B cell (primary cell): ENCODE measurements at regions not wholly inside any gene's neighbourhood (a gene's known extent, or its start where the extent isn't known, plus 50 kb on each side); places are given as distances from the start of the nearest gene placed in this dataset.

ENCODE experiments used
- CTCF ChIP-seq: fragments of 200-600 bp; IDR thresholded peaks from one replicate; pipeline ENCODE4 v1.8.0; 2022; ENCODE audit warnings: antibody characterized with exemption, mild to moderate bottlenecking
- EZH2 ChIP-seq: IDR thresholded peaks from 2 replicates; pipeline ENCODE4 v1.6.1; 2012; ENCODE audit warnings: borderline replicate concordance, low read depth, mild to moderate bottlenecking, moderate library complexity, low read length; ENCODE audit not compliant: insufficient read depth, poor library complexity, severe bottlenecking

GRCh38 chr7:83859827-83860226 is 210.9 kb upstream of the SEMA3E start:
- TF ChIP-seq CTCF (no peak), EZH2 (no peak)
